ENCODE measurements at regions not wholly inside any gene's neighbourhood (a gene's known extent, or its start where the extent isn't known, plus 50 kb on each side); places are given as distances from the start of the nearest gene placed in this dataset.

DNA sequence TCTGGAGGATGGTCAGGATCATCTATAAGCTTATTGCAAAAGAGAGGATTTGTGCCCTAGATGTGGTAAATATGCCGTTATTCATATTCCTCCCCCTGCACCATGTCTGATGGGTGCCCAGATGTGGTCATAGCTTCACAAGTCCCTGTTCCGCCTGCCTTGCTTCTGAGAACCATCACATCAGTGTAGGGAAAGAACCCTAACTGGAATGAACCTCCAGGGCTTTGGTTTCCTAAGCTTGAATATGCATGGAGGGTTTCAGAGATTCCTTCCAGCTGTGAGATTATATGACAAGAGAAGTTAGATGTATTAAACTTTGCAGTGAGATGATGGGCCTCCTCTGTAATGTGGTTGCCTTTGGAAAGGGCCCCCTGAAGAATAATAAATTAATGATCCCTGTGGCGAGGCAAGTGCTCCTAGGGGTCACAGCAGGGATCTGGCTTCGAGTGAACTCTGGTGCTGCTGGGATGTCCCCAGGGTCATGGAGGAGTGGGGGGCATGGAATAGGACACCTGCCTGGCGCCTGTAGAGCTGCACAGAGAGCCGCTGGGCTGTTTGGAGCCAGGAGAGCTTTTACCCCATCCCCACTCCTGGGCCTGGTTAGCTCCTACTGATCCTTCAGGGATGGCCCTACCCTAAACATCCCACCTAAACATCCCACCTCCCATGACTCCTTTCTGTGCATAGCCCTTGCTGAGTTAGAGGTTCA lies 56.0 kb upstream of the IRS2 start:
- Mint-ChIP-seq H3K4me3 (ENCODE audit: unreplicated experiment) (no peak overlapping the region), H3K36me3 (ENCODE audit: low read depth) (no peaks in the 10 kb centered on the region), H3K27ac (ENCODE audit: unreplicated experiment) (no peak overlapping the region), H3K27me3 (ENCODE audit: low read depth) (peaks cover 6% of the 10 kb centered on the region), H3K4me1 (ENCODE audit: low read depth) (peaks cover 28% of the 10 kb centered on the region), H3K9me3 (ENCODE audit: low read depth) (no peaks in the 10 kb centered on the region)
- no peak for DNase-seq (ENCODE audit: low spot score)
- TF ChIP-seq, protein P1, sequence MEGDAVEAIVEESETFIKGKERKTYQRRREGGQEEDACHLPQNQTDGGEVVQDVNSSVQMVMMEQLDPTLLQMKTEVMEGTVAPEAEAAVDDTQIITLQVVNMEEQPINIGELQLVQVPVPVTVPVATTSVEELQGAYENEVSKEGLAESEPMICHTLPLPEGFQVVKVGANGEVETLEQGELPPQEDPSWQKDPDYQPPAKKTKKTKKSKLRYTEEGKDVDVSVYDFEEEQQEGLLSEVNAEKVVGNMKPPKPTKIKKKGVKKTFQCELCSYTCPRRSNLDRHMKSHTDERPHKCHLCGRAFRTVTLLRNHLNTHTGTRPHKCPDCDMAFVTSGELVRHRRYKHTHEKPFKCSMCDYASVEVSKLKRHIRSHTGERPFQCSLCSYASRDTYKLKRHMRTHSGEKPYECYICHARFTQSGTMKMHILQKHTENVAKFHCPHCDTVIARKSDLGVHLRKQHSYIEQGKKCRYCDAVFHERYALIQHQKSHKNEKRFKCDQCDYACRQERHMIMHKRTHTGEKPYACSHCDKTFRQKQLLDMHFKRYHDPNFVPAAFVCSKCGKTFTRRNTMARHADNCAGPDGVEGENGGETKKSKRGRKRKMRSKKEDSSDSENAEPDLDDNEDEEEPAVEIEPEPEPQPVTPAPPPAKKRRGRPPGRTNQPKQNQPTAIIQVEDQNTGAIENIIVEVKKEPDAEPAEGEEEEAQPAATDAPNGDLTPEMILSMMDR (IDR thresholded peaks at IDR 0.05): no peak

- TF ChIP-seq, protein P1 (IDR thresholded peaks at IDR 0.05): no peak
These were observed 54.5 kb upstream of the IRS2 start for GRCh38 chr13:109840893-109841287.

DNA sequence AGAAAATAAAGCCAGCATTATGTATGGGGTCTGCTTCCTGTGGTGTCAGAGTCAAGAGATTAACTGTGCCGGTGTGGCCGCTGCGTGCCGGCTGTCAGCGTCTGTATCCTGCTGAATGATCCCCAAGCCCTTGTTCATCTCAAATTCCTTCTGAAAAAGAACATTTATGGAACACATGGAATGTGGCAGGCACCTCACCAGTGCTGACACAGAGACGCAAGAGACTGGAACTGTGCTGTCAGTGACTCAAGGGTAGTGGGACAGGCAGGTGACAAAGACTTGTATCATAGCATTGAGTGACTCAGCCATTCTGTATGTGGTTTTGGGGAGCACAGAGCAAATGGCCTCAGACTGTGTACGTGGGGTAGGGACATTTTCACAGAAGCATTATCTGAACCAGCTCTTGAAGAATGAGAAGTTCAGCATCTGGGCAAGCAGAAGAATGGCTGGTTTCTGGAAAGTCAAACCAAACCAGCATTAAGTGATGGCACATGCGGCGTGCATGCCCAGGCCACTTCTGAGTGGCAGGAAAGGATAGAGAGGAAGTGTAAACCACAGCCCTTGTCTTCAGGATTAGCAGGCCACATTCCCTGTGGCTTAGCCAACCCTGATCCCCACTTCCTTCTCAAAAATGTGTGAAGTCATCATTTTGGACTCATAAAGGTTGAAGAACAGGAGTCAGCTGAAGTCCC lies 54.0 kb upstream of the IRS2 start:
- Mint-ChIP-seq H3K27ac (ENCODE audit: unreplicated experiment) (peak overlapping the region; percentile 52), H3K4me3 (ENCODE audit: unreplicated experiment) (no peak overlapping the region), H3K9me3 (ENCODE audit: low read depth) (no peaks in the 10 kb centered on the region), H3K36me3 (ENCODE audit: low read depth) (no peaks in the 10 kb centered on the region), H3K27me3 (ENCODE audit: low read depth) (no peaks in the 10 kb centered on the region), H3K4me1 (ENCODE audit: low read depth) (peaks cover 28% of the 10 kb centered on the region)
- no peak for DNase-seq (ENCODE audit: low spot score)
- TF ChIP-seq, protein P1 (IDR thresholded peaks at IDR 0.05): no peak

More at GRCh38 chr13:109840893-109841287, 54.5 kb upstream of the IRS2 start:
- H3K9me3 Mint-ChIP-seq (ENCODE audit: low read depth): no peaks in the 10 kb centered on the region
- H3K27me3 Mint-ChIP-seq (ENCODE audit: low read depth): no peaks in the 10 kb centered on the region
- no peak overlapping the region for H3K4me3 Mint-ChIP-seq (ENCODE audit: unreplicated experiment)
- H3K27ac Mint-ChIP-seq (ENCODE audit: unreplicated experiment): no peak overlapping the region
- H3K4me1 Mint-ChIP-seq (ENCODE audit: low read depth): peaks cover 28% of the 10 kb centered on the region
- H3K36me3 Mint-ChIP-seq (ENCODE audit: low read depth): no peaks in the 10 kb centered on the region
- no peak for DNase-seq (ENCODE audit: low spot score)

- Mint-ChIP-seq H3K4me3 (ENCODE audit: unreplicated experiment) (no peak overlapping the region), H3K4me1 (ENCODE audit: low read depth) (peaks cover 12% of the 10 kb centered on the region), H3K27me3 (ENCODE audit: low read depth) (peaks cover 2% of the 10 kb centered on the region), H3K27ac (ENCODE audit: unreplicated experiment) (no peak overlapping the region), H3K9me3 (ENCODE audit: low read depth) (peaks cover 9% of the 10 kb centered on the region), H3K36me3 (ENCODE audit: low read depth) (peaks cover 3% of the 10 kb centered on the region)
- DNase-seq (ENCODE audit: low spot score): no peak
- TF ChIP-seq, protein P1 (IDR thresholded peaks at IDR 0.05): no peak
These were observed 50.5 kb upstream of the IRS2 start for GRCh38 chr13:109836629-109837607.

Measured in chondrocyte (in vitro differentiated cells).